Neural cell (in vitro differentiated cells): ENCODE measurements at regions not wholly inside any gene's neighbourhood (a gene's known extent, or its start where the extent isn't known, plus 50 kb on each side); places are given as distances from the start of the nearest gene placed in this dataset.

Source experiments
- H2AFZ ChIP-seq: fragments of 200-600, 300-800 bp; sonication (generic), shearing (Covaris generic); 2 replicates; pipeline ENCODE4 v1.6.0; 2014; ENCODE audit warnings: low read depth, mild to moderate bottlenecking, antibody characterized with exemption, low read length, moderate library complexity
- H3F3A ChIP-seq: fragments of 200-600 bp; shearing (Covaris generic); 2 replicates; pipeline ENCODE4 v1.6.1; 2016; ENCODE audit warnings: mild to moderate bottlenecking, moderate library complexity, mixed read lengths, antibody characterized with exemption, low read length; ENCODE audit not compliant: insufficient read depth, poor library complexity, severe bottlenecking
- H3K27ac ChIP-seq: fragments of 200-600, 300-800 bp; sonication (generic), shearing (Covaris generic); 2 replicates; pipeline ENCODE4 v1.5.1; 2014; ENCODE audit warnings: mild to moderate bottlenecking, low read length, moderate library complexity
- H3K27me3 ChIP-seq: fragments of 300-800, 200-600 bp; sonication (generic), shearing (Covaris generic); 2 replicates; pipeline ENCODE4 v1.6.0; 2014; ENCODE audit warnings: mild to moderate bottlenecking, low read depth, low read length, moderate library complexity; ENCODE audit not compliant: insufficient read depth
- H3K36me3 ChIP-seq: fragments of 300-800, 200-600 bp; sonication (generic), shearing (Covaris generic); 2 replicates; pipeline ENCODE4 v1.5.1; 2014; ENCODE audit warnings: mild to moderate bottlenecking, antibody characterized with exemption, low read length, moderate library complexity; ENCODE audit not compliant: insufficient read depth
- H3K4me2 ChIP-seq: fragments of 300-800, 200-600 bp; sonication (generic), shearing (Covaris generic); 2 replicates; pipeline ENCODE4 v1.6.0; 2014; ENCODE audit warnings: mild to moderate bottlenecking, low read length
- H3K4me3 ChIP-seq: fragments of 300-800, 200-600 bp; sonication (generic), shearing (Covaris generic); 2 replicates; pipeline ENCODE4 v1.5.1; 2014; ENCODE audit warnings: mild to moderate bottlenecking, low read length, moderate library complexity
- H3K79me2 ChIP-seq: fragments of 200-600 bp; shearing (Covaris generic); replicated peaks from 2 replicates; pipeline ENCODE4 v1.6.0; 2014; ENCODE audit warnings: mild to moderate bottlenecking, low read length, moderate library complexity; ENCODE audit not compliant: insufficient read depth
- H3K9ac ChIP-seq: fragments of 300-800, 200-600 bp; sonication (generic), shearing (Covaris generic); 2 replicates; pipeline ENCODE4 v1.6.1; 2016; ENCODE audit warnings: mild to moderate bottlenecking, low read length, mixed read lengths
- H3K9me2 ChIP-seq: fragments of 200-600 bp; shearing (Covaris generic); 2 replicates; pipeline ENCODE4 v1.6.1; 2016; ENCODE audit warnings: mild to moderate bottlenecking, low read length, mixed read lengths; ENCODE audit not compliant: insufficient read depth
- H3K9me3 ChIP-seq: fragments of 200-600, 300-800 bp; sonication (generic), shearing (Covaris generic); 2 replicates; pipeline ENCODE4 v1.6.1; 2016; ENCODE audit warnings: mild to moderate bottlenecking, mixed run types, low read length, moderate library complexity, mixed read lengths
- H4K20me1 ChIP-seq: fragments of 200-600 bp; shearing (Covaris generic); 2 replicates; pipeline ENCODE4 v1.6.1; 2016; ENCODE audit warnings: mild to moderate bottlenecking, mixed run types; ENCODE audit not compliant: insufficient read depth
- EP300 ChIP-seq: fragments of 450-650 bp; conservative IDR thresholded peaks from 2 replicates; pipeline ENCODE4 v1.6.1; 2014; ENCODE audit warnings: antibody characterized with exemption, mild to moderate bottlenecking, moderate library complexity; ENCODE audit not compliant: poor library complexity, severe bottlenecking
- EZH2 ChIP-seq: fragments of 200-600, 300-800 bp; shearing (Covaris generic), sonication (generic); IDR thresholded peaks from 2 replicates; pipeline ENCODE4 v1.6.1; 2014; ENCODE audit warnings: antibody characterized with exemption, low read length, borderline replicate concordance, mild to moderate bottlenecking; ENCODE audit not compliant: insufficient read depth, poor library complexity, severe bottlenecking
- MXI1 ChIP-seq: fragments of 450-650 bp; conservative IDR thresholded peaks from 2 replicates; pipeline ENCODE4 v1.6.1; 2014; ENCODE audit warnings: antibody characterized with exemption, mild to moderate bottlenecking; ENCODE audit not compliant: poor library complexity, severe bottlenecking
- POLR2AphosphoS5 ChIP-seq: IDR thresholded peaks from 2 replicates; pipeline ENCODE4 v1.6.1; 2012
- SMC3 ChIP-seq: fragments of 450-650 bp; conservative IDR thresholded peaks from 2 replicates; pipeline ENCODE4 v1.6.1; 2014; ENCODE audit warnings: antibody characterized with exemption, mild to moderate bottlenecking, moderate library complexity; ENCODE audit not compliant: poor library complexity
- TAF1 ChIP-seq: IDR thresholded peaks from 2 replicates; pipeline ENCODE4 v1.6.1; 2012; ENCODE audit warnings: low read depth
- TF ChIP-seq, protein P1 (sequence below): IDR thresholded peaks from 2 replicates; pipeline ENCODE4 v1.6.1; 2012; ENCODE audit warnings: borderline replicate concordance

DNA sequence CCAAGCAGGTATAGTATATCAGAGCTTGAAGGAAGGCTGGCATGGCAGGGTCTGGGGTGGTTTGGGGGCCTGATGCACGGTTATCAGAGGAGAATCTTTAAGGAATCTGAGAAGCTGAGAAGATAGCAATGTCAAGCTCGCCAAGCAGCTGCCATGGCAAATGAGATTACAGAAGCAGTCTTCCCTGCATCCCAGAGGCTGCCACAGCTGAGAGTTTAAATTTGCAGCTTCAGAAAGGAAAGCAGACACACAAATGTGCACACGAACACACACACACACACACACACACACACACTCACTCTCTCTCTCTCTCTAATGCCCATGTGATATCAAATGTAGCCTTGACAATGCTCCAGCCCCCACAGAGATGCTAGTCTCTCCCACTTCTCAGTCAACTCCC lies 79.0 kb upstream of the TNC start:
- H3K4me2 ChIP-seq, result no peak overlapping the region
- no peaks in the 10 kb centered on the region for H3K27me3 ChIP-seq
- TF ChIP-seq POLR2AphosphoS5 (no peak), MXI1 (no peak), EZH2 (no peak), TAF1 (no peak)
- TF ChIP-seq, protein P1, sequence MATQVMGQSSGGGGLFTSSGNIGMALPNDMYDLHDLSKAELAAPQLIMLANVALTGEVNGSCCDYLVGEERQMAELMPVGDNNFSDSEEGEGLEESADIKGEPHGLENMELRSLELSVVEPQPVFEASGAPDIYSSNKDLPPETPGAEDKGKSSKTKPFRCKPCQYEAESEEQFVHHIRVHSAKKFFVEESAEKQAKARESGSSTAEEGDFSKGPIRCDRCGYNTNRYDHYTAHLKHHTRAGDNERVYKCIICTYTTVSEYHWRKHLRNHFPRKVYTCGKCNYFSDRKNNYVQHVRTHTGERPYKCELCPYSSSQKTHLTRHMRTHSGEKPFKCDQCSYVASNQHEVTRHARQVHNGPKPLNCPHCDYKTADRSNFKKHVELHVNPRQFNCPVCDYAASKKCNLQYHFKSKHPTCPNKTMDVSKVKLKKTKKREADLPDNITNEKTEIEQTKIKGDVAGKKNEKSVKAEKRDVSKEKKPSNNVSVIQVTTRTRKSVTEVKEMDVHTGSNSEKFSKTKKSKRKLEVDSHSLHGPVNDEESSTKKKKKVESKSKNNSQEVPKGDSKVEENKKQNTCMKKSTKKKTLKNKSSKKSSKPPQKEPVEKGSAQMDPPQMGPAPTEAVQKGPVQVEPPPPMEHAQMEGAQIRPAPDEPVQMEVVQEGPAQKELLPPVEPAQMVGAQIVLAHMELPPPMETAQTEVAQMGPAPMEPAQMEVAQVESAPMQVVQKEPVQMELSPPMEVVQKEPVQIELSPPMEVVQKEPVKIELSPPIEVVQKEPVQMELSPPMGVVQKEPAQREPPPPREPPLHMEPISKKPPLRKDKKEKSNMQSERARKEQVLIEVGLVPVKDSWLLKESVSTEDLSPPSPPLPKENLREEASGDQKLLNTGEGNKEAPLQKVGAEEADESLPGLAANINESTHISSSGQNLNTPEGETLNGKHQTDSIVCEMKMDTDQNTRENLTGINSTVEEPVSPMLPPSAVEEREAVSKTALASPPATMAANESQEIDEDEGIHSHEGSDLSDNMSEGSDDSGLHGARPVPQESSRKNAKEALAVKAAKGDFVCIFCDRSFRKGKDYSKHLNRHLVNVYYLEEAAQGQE, result no peak
- no peaks in the 10 kb centered on the region for H3K9me3 ChIP-seq
- H3K9me2 ChIP-seq, result no peaks in the 10 kb centered on the region
- H3F3A ChIP-seq, result no peaks in the 10 kb centered on the region
- no peak overlapping the region for H3K4me3 ChIP-seq
- no peak overlapping the region for H3K9ac ChIP-seq
- no peak overlapping the region for H3K27ac ChIP-seq
- H3K36me3 ChIP-seq, result no peaks in the 10 kb centered on the region
- no peaks in the 10 kb centered on the region for H4K20me1 ChIP-seq
- H3K79me2 ChIP-seq, result no peaks in the 10 kb centered on the region
- no peak overlapping the region for H2AFZ ChIP-seq

DNA sequence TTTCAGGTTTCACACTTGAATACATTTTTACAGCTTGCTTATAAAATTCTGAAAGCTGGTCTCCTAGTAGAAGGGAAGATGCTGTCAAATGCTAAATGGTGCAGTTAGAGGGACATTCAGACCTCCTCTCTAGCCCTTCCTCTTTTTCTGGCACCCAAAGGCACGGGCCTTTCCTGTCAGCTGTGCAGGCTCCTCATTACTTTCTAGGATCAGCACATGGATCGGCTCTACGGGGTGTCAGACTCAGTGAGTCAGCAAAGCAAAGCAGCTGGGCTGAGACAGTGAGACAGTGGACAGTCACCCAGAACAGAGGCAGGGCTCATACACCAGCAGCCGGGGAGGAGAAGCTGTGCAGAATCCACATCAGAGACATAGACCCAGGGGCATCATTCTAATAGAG lies 80.0 kb upstream of the TNC start:
- TF ChIP-seq, protein P1, result no peak
- TF ChIP-seq MXI1 (no peak), TAF1 (no peak), SMC3 (no peak), EP300 (no peak)
- H4K20me1 ChIP-seq, result no peaks in the 10 kb centered on the region
- H3K27me3 ChIP-seq, result no peaks in the 10 kb centered on the region
- no peaks in the 10 kb centered on the region for H3K36me3 ChIP-seq
- no peaks in the 10 kb centered on the region for H3K9me2 ChIP-seq
- no peak overlapping the region for H3K9ac ChIP-seq
- H3K9me3 ChIP-seq, result no peaks in the 10 kb centered on the region
- no peaks in the 10 kb centered on the region for H3K79me2 ChIP-seq
- no peak overlapping the region for H2AFZ ChIP-seq
- H3F3A ChIP-seq, result no peaks in the 10 kb centered on the region
- H3K27ac ChIP-seq, result no peak overlapping the region
- no peak overlapping the region for H3K4me3 ChIP-seq
- no peak overlapping the region for H3K4me2 ChIP-seq
